Esophagus squamous epithelium (tissue), 4 donors: ENCODE measurements at regions not wholly inside any gene's neighbourhood (a gene's known extent, or its start where the extent isn't known, plus 50 kb on each side); places are given as distances from the start of the nearest gene placed in this dataset.

ENCODE experiments used
- POLR2A ChIP-seq, 4 donors: fragments of 450-650 bp; IDR thresholded peaks; one replicate each; pipeline ENCODE4 v1.6.1; 2017; ENCODE audit warnings: antibody characterized with exemption in 4 of 4, mild to moderate bottlenecking in 4 of 4, moderate library complexity in 3 of 4
- TF ChIP-seq, protein P1 (sequence below), 6 experiments: fragments of 450-650 bp in 4 of 6; fragments of 200-600 bp in 2 of 6; sonication (generic) in 2 of 6; IDR thresholded peaks; one replicate each; pipeline ENCODE4 v1.5.1; 2016 to 2019; ENCODE audit warnings: antibody characterized with exemption in 6 of 6, mild to moderate bottlenecking in 4 of 6, moderate library complexity in 4 of 6

DNA sequence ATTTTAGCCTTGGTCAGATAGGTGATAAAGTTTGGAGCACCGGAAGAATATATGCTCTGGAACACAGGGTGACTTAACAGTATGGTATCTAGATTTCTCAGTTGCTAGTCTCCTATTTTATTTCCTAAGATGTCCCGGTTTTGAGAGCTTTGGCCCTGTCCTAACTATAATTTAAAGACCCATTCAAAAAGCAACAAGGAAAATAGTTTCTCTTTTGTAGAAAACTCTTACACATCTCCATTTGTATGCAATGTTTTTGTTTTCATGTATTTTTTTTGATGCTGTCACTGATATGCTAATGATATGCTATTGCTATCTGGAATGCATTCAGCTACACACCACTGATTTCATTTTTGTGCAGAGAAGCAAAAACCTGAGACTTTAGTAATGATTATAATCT is 237.8 kb downstream of the GPD2 start:
- no peak for TF ChIP-seq POLR2A (IDR thresholded peaks at IDR 0.05)
- TF ChIP-seq, protein P1, sequence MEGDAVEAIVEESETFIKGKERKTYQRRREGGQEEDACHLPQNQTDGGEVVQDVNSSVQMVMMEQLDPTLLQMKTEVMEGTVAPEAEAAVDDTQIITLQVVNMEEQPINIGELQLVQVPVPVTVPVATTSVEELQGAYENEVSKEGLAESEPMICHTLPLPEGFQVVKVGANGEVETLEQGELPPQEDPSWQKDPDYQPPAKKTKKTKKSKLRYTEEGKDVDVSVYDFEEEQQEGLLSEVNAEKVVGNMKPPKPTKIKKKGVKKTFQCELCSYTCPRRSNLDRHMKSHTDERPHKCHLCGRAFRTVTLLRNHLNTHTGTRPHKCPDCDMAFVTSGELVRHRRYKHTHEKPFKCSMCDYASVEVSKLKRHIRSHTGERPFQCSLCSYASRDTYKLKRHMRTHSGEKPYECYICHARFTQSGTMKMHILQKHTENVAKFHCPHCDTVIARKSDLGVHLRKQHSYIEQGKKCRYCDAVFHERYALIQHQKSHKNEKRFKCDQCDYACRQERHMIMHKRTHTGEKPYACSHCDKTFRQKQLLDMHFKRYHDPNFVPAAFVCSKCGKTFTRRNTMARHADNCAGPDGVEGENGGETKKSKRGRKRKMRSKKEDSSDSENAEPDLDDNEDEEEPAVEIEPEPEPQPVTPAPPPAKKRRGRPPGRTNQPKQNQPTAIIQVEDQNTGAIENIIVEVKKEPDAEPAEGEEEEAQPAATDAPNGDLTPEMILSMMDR (IDR thresholded peaks at IDR 0.05): no peak
